IPS DF 19.7 (cell line): ENCODE measurements at regions not wholly inside any gene's neighbourhood (a gene's known extent, or its start where the extent isn't known, plus 50 kb on each side); places are given as distances from the start of the nearest gene placed in this dataset.
"Not testable (repeated sequence)": the region's sequence is repeated elsewhere in the genome, so short reads cannot be mapped to it uniquely, and the experiment has no call there.

ENCODE experiments used
- DNase-seq: peaks from one replicate; pipeline ENCODE4 v3.0.0-alpha.2; 2013; ENCODE audit warnings: low read depth, low spot score

DNA sequence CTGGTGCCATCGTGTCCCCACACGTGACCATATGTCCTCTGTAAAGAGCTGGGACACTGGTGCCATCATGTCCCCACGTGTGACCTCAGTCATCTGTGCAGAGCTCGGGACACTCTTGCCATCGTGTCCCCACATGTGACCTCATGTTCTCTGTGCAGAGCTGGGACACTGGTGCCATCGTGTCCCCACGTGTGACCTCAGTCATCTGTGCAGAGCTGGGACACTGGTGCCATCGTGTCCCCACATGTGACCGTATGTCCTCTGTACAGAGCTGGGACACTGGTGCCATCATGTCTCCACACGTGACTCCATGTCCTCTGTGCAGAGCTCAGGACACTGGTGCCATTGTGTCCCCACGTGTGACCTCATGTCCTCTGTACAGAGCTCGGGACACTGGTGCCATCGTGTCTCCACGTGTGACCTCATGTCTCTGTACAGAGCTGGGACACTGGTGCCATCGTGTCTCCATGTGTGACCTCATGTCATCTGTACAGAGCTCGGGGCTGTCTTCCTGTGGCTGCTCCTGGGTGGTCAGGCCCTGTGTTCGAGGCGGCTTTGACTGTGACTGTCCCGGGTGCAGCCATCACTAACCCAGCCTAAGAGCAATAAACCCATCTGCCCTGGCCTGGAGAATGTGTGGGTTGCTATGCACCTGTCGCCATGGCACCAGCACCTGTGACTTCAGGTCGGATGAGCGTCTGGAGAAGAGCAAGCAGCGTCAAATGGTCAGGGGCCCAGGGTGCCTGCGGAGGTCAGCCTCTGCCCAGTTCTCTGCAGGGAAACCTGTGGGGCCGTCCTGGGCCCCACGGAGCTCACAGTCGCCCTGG, 334.4 kb downstream of the ADGRD1 start:
- DNase-seq = no peak

DNA sequence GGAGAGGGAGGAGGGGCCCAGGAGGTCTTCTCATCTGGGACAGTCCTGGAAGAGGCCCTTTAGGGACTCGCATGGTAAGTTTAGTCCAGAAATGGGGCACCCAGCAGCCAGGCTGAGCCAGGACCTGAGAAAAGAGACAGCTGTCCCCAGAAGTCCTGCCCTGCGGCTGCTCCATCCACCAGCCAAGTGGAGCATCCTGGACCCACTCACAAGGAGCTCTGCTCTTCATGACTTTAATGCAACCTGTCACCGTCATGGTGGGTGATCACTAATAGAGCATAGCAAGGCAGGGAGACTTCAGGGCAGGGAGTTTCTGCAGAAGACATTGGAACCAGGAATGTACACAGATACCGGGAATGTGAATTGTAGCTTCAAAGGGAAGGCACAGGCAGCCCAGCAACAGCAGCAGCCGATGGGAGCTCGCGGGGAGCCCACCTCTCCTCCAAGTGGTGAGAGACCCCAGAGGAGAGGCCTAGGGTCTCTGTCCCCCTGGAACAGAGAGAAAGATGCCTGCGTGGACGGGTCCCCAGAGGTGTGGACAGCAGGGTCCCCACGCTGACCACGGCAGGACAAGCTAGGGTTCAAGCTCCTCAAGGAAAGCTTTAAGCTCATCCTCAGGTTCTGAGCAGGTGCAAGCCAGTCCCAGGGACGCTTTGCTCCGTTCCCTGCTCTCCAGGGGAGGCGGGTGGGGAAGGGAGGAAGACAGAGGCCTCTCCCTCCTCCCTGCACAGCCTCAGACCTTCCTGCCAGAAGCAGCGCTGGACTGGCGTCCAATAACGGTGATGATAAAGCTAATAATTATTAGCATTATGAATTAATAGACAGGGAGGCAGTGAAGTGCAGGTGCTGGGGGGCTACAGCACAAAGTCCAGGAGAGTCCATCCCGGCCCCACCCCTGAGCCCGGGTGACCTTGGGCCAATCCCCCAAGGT, 335.3 kb downstream of the ADGRD1 start:
- not testable (repeated sequence) for DNase-seq

- not testable (repeated sequence) for DNase-seq
Measured at GRCh38 chr12:131289807-131290206, 336.1 kb downstream of the ADGRD1 start.

GRCh38 chr12:131290255-131290959, 336.7 kb downstream of the ADGRD1 start:
- no peak for DNase-seq

DNA sequence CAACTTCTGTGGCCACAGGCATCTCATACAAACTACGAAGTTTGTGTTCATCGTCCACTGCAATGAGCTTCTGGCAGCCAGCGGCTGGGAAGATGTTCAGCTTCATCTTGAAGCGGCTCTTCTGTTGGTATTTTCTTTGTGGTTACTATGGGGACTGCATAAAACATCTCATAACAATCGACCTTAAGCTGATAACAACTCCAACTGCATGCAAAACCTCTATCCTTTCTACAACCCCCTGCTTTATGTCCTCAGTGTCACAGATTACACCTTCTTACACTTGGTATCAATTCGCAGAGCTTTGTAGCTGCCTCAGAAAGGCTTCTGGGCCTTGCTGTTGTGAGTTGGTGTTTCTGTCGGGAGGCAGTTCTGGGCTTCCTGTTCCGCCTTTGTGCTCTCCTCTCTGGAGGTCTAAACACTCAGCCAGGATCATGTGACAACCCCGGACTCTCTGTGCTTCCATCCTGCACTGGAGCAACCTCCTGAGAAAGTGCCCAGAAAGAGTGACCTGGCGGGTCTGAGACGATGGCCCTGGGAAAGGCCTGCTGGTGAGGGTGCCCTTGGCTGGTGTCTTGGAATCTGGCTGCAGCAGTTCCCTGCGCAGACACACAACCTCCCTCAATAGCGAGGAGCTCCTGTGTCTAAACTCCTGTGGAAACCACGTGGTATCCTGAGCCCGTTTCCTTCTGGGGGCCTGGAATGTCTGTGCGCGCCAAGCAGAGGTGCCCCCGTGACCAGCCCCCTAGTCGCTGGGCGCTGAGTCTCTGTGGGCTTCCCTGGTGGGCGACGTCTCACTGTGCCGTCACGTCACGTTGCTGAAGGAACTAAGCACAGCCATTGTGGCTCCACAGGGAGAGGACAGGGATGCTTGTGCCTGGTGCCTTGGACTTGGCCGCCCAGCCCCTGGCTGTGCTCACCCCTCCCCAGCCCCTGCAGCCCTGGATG, 339.6 kb downstream of the ADGRD1 start:
- not testable (repeated sequence) for DNase-seq

- DNase-seq = not testable (repeated sequence)
Measured at GRCh38 chr12:131294716-131295115, 341.0 kb downstream of the ADGRD1 start.

DNA sequence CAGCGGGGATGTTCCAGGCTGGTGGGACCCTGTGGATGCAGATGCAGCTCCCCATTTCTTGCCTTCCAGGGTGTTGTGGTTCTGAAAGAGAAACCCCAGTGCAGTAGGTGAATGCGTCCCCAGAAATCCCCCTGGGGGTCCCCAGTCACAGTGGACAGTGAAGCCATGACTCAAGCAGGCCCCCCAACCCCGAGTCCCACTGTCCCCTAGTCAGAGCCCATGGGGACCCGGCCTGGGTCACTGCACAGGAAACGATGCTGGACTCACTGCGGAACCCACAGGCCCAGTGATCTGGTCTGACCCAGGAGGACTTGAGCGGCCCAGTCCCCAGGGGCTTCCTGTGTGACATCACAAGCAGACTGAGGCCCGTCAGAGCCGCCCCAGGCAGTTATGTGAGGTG, 341.4 kb downstream of the ADGRD1 start:
- not testable (repeated sequence) for DNase-seq

DNA sequence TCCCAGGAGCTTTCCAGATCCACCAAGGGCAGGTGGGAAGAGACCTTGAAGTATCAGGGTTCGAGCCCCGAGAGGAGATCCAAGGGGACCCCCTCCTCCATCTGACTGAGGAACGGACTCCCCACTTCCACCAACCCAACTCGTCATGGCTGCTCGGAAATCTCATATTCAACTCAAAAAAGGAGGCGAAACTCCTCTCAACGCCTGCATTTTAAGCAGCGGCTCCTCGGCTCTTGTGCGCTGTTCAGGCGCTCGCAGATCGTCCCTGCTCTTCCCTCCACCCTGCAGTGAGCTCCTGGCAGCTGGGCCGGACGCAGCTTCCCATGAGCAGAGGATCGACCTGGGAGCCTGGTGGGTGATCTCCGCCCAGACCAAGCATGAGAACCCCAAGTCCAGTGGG, 341.9 kb downstream of the ADGRD1 start:
- DNase-seq = not testable (repeated sequence)

GRCh38 chr12:131296136-131296535, 342.4 kb downstream of the ADGRD1 start:
- DNase-seq = not testable (repeated sequence)

GRCh38 chr12:131296651-131297050, 342.9 kb downstream of the ADGRD1 start:
- not testable (repeated sequence) for DNase-seq

- DNase-seq = not testable (repeated sequence)
Measured at GRCh38 chr12:131298526-131299369, 345.0 kb downstream of the ADGRD1 start.

DNA sequence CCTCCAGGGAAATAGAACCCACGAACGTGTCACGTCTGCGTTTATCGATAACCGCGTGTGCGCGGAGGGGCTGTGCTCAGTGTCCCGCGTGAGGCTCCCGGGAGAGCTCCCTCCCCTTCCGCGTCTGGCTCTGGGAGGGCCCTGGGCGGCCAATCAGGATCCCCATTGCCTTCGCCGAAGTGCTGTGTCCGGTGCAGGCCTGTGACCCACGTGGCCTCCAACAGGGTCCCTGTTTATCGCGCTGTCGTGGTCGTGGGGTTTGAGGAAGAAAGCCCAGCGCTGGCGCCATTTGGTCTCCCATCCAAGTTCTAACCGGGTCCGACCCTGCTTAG, 345.6 kb downstream of the ADGRD1 start:
- DNase-seq = not testable (repeated sequence)

DNA sequence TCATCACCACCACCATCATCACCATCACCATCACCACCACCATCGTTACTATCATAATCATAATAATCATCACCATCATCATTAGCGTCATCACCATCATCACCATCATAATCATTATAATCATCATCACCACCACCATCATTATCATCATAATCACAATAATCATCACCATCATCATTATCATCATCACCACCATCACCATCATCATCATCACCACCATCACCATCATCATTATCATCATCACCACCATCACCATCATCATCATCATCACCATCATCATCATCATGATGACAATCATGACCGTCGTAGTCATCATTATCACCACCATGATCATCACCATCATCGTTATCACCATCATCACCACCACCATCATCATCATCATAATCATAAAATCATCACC, 349.9 kb downstream of the ADGRD1 start:
- not testable (repeated sequence) for DNase-seq

- not testable (repeated sequence) for DNase-seq
Measured at GRCh38 chr12:131304642-131305041, 350.9 kb downstream of the ADGRD1 start.

DNA sequence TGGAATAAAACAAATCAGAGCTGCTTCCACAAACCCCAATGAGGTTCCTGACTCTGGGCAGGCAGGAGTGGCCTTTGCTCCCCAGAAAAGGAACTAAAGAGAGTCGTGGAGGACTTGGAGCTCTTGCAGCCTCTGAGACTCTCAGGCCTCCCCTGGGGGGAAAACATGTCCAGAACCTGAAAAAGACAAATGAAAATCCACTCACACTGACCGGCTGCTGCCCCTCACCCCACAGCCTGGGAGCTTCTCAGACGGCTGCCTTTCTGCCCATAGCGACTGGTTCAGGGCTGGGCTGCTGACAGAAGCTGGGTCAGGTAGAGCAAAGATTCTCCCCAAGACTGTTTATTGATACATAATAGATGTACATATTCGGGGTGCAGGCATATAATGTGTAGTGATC, 356.0 kb downstream of the ADGRD1 start:
- no peak for DNase-seq

DNA sequence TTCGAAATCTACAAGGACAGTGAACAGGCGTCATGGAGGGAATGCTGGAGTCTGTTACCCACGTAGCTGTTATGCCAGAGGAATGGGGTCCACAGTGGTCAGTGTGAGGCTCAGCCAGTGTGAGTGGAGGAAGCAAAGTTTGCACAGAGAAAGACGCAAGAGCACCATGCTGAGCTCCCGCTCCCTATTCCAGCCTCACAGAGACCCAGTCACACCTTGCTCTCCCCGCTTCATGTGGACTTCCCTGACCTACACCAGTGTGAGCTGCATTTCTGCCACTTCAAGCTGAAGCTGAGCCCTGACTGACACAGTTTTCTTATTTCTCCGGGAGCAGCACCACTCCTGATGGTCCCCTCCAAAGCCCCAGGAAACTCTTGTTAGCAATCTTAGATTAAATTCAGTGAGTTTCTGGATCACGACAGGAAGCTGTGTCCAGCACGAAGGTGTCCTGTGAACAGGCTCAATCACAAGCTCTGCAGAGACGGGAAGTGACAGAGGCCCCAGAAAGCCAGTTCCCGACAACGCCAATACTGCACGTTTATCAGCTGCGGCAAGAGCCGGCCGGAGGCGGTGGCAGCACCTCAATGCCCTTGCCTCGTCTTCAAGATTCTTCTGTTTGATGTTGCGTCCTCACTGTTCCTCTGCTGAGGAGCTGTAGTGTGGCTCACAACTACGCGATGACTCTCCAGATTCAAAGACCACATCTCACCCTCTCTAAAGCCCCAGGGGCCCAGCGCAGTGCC, 356.7 kb downstream of the ADGRD1 start:
- not testable (repeated sequence) for DNase-seq

GRCh38 chr12:131311279-131311722, 357.6 kb downstream of the ADGRD1 start:
- not testable (repeated sequence) for DNase-seq

DNA sequence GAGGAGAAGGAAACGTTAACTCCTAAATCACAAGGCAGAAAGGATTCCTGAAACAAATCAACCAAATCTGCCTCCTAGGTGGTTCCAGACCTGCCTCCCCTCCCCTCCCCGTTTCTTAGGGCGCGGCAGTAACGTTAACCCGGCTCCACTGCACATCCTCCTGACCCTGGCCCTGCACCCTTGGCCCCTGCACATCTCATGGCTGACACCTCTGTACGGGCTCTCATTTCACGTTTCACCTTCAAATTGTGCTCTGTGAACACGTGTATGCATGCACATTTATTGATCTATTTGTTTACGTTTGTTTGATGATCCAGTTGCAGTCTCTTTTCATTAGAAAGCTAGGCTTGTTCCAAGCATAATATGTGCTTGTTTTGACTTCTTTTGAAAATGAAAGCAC, 358.1 kb downstream of the ADGRD1 start:
- no peak for DNase-seq

- not testable (repeated sequence) for DNase-seq
Measured at GRCh38 chr12:131312382-131312781, 358.7 kb downstream of the ADGRD1 start.
